ENCODE measurements at regions not wholly inside any gene's neighbourhood (a gene's known extent, or its start where the extent isn't known, plus 50 kb on each side); places are given as distances from the start of the nearest gene placed in this dataset.

- TF ChIP-seq CTCF (IDR thresholded peaks at IDR 0.05; ENCODE audit: insufficient read depth, low read depth, low read length) (no peak), EZH2 (IDR thresholded peaks at IDR 0.05; ENCODE audit: insufficient read depth, low read length) (no peak)
Measured at GRCh38 chr2:145036421-145037011, 516.6 kb upstream of the ZEB2 start.

Data from astrocyte (in vitro differentiated cells and primary cell).